ENCODE measurements at regions not wholly inside any gene's neighbourhood (a gene's known extent, or its start where the extent isn't known, plus 50 kb on each side); places are given as distances from the start of the nearest gene placed in this dataset.
A peak's percentile ranks its signal among the peaks of the same experiment; 100 is the strongest.

DNA sequence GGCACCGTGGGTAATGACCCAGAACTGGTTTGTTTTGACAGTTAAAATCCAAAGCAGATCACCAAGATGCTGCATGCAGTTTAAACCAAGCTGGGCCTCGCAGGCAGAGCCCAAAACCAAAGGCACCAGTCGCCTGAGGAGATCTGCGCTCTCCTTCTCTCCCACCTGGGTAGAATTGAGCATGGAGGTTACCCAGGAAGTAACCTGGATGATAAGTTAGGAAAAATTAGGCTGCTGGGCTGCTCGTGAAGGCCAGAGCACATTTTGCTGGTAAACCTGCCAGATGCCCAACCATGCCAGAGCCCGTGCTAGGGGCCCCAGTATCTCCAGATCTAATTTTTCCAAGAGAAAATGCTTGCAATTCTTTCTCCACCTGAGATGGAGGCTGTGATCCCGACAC lies 388.3 kb upstream of the MGMT start:
- FAIRE-seq (no peak), DNase-seq (ENCODE audit: low read depth) (no peak)
- Histone ChIP-seq H3K27me3 (ENCODE audit: control insufficient read depth, insufficient read depth, low read length) (no peaks in the 10 kb centered on the region), H3K36me3 (ENCODE audit: control insufficient read depth, insufficient read depth, low read length) (no peaks in the 10 kb centered on the region), H3K4me3 (ENCODE audit: low read depth, low read length) (no peak overlapping the region)
- TF ChIP-seq, protein P1, sequence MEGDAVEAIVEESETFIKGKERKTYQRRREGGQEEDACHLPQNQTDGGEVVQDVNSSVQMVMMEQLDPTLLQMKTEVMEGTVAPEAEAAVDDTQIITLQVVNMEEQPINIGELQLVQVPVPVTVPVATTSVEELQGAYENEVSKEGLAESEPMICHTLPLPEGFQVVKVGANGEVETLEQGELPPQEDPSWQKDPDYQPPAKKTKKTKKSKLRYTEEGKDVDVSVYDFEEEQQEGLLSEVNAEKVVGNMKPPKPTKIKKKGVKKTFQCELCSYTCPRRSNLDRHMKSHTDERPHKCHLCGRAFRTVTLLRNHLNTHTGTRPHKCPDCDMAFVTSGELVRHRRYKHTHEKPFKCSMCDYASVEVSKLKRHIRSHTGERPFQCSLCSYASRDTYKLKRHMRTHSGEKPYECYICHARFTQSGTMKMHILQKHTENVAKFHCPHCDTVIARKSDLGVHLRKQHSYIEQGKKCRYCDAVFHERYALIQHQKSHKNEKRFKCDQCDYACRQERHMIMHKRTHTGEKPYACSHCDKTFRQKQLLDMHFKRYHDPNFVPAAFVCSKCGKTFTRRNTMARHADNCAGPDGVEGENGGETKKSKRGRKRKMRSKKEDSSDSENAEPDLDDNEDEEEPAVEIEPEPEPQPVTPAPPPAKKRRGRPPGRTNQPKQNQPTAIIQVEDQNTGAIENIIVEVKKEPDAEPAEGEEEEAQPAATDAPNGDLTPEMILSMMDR (IDR thresholded peaks at IDR 0.05; ENCODE audit: insufficient read depth, low read length, severe bottlenecking): no peak

DNA sequence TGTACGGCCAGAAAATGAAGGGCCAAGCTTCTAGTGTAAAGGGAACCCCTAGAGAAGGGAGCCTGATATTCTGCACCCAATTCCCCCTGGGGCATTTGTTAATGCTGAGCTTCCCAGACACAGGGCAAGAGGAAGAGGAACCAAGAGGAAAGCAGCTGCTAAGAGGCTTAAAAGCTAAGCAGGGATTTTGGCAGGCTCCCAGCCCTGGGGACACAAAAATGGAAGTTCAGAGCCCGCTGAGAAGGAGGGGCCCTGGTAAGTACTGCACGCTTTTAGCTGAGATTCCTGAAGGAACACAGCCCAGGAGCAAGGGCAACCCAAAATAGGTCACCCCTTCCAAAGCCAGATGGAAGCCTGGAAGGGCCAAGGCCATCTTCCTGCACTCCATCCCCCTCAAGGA lies 387.3 kb upstream of the MGMT start:
- H3K36me3 ChIP-seq (ENCODE audit: control insufficient read depth, insufficient read depth, low read length): no peaks in the 10 kb centered on the region
- TF ChIP-seq, protein P1 (IDR thresholded peaks at IDR 0.05; ENCODE audit: insufficient read depth, low read length, severe bottlenecking): no peak
- no peak for DNase-seq (ENCODE audit: low read depth)
- FAIRE-seq: no peak
- no peak overlapping the region for H3K4me3 ChIP-seq (ENCODE audit: low read depth, low read length)
- no peaks in the 10 kb centered on the region for H3K27me3 ChIP-seq (ENCODE audit: control insufficient read depth, insufficient read depth, low read length)

DNA sequence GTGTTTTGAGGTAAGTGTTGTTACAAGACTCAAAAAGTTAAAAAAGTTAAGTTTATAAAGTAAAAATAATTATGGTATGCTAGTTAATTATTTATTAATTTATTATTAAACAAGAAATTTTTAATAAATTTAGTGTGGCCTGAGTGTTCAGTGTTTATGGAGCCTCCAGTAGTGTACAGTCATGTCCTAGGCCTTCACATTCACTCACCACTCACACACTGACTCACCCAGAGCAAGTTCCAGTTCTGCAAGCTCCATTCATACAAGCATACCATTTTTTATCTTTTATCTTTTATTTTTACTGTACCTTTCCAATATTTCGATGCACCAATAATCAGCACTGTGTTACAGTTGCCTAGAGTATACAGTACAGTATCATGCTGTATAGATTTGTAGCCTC lies 381.2 kb upstream of the MGMT start:
- Histone ChIP-seq H3K36me3 (ENCODE audit: control insufficient read depth, insufficient read depth, low read length) (no peaks in the 10 kb centered on the region), H3K4me3 (ENCODE audit: low read depth, low read length) (no peak overlapping the region), H3K27me3 (ENCODE audit: control insufficient read depth, insufficient read depth, low read length) (no peaks in the 10 kb centered on the region)
- FAIRE-seq (no peak), DNase-seq (ENCODE audit: low read depth) (peak; percentile 15)
- TF ChIP-seq, protein P1 (IDR thresholded peaks at IDR 0.05; ENCODE audit: insufficient read depth, low read length, severe bottlenecking): no peak

DNA sequence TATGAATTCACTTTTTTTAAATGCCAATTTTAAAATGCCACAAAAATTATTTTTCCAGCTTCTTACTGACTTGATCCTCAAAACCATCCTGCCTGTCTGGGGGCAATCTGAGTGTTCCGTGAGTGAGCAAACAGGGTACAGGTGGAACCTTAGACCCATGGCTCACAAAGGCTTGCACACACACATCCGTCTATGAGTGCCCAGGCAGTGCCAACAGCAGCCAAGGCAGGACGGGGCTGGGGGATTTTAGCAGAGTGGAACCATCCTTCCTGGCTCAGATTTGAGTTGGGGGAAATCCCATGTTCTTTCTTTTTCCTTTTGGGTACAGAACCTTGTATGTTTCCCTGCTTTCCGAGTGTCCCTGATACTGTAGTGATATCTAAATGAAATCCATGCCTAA lies 377.7 kb upstream of the MGMT start:
- DNase-seq (ENCODE audit: low read depth) (no peak), FAIRE-seq (no peak)
- Histone ChIP-seq H3K4me3 (ENCODE audit: low read depth, low read length) (no peak overlapping the region), H3K36me3 (ENCODE audit: control insufficient read depth, insufficient read depth, low read length) (no peaks in the 10 kb centered on the region), H3K27me3 (ENCODE audit: control insufficient read depth, insufficient read depth, low read length) (no peaks in the 10 kb centered on the region)
- TF ChIP-seq, protein P1 (IDR thresholded peaks at IDR 0.05; ENCODE audit: insufficient read depth, low read length, severe bottlenecking): no peak

DNA sequence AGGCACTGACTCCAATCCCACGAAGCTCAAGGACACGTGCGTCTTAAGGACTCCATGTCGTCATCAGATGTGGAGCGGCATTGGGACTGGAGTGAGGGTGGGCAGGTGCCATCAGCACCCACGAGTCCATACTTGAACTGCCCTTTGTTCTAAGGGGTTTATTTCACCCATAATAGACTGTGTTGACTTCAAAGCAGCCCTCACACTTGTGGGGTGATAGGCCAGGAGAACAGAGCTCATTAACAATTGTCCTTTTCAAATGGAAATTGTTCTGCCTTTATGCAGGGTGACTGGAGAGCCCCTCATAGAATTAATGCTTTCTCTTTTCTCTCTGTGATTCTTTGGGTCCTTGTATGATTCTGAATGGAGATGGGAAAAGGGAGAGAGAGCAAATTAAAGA lies 376.9 kb upstream of the MGMT start:
- H3K27me3 ChIP-seq (ENCODE audit: control insufficient read depth, insufficient read depth, low read length): no peaks in the 10 kb centered on the region
- H3K4me3 ChIP-seq (ENCODE audit: low read depth, low read length): no peak overlapping the region
- no peaks in the 10 kb centered on the region for H3K36me3 ChIP-seq (ENCODE audit: control insufficient read depth, insufficient read depth, low read length)
- DNase-seq (ENCODE audit: low read depth) (no peak), FAIRE-seq (no peak)
- TF ChIP-seq, protein P1 (IDR thresholded peaks at IDR 0.05; ENCODE audit: insufficient read depth, low read length, severe bottlenecking): no peak

DNA sequence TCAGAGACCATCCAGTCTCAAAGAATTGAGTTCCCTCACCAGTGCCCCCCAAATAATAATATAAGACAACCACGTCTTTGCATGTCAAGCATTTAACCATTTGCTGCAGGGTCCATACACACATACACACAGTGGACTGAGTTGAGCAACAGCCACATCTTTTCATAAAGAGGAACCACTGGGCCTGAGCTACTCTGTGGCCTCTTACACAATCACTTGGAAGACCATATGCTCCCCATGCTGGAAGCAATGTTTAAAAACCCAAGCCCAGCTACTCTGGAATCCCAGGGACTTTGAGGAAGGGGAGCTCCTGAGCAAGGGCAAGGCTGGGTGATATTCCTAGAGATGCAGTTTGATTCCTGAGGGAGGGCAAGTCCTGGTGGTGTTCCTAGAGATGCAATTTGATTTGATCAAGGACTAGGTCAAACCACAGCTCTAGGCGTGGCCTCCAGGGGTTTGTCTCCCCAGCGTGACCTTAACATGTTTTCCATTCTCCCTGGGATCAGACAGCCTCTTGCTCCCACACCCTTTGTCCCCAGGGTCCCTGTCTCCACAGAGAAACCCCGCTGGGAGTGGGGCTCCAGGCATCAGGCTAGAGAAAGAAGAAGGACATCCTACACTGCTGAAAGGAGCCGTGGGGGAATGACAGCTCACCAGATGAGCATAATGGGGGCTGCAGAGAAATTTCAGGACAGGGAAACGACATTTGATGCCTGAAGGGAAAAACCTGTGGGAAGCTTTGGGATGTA lies 376.2 kb upstream of the MGMT start:
- no peaks in the 10 kb centered on the region for H3K36me3 ChIP-seq (ENCODE audit: control insufficient read depth, insufficient read depth, low read length)
- no peak overlapping the region for H3K4me3 ChIP-seq (ENCODE audit: low read depth, low read length)
- TF ChIP-seq, protein P1 (IDR thresholded peaks at IDR 0.05; ENCODE audit: insufficient read depth, low read length, severe bottlenecking): no peak
- no peak for DNase-seq (ENCODE audit: low read depth)
- no peaks in the 10 kb centered on the region for H3K27me3 ChIP-seq (ENCODE audit: control insufficient read depth, insufficient read depth, low read length)
- FAIRE-seq: no peak

Data from bronchial epithelial cell (primary cell).